MM.1S (cell line): ENCODE measurements at regions not wholly inside any gene's neighbourhood (a gene's known extent, or its start where the extent isn't known, plus 50 kb on each side); places are given as distances from the start of the nearest gene placed in this dataset.

Experiments
- DNase-seq: peaks from one replicate; pipeline ENCODE4 v3.0.0-alpha.2; 2015
- H2AFZ ChIP-seq: fragments of 300-600 bp; sonication (generic); 2 replicates; pipeline ENCODE4 v1.6.0; 2016; ENCODE audit warnings: antibody characterized with exemption, low read length
- H3F3A ChIP-seq: fragments of 300-600 bp; sonication (generic); 2 replicates; pipeline ENCODE4 v1.6.1; 2016; ENCODE audit warnings: mild to moderate bottlenecking, antibody characterized with exemption, low read length, moderate library complexity, mixed read lengths; ENCODE audit not compliant: insufficient read depth
- H3K27ac ChIP-seq: fragments of 300-600 bp; sonication (generic); 2 replicates; pipeline ENCODE4 v1.5.1; 2016; ENCODE audit warnings: mild to moderate bottlenecking, low read length
- H3K27me3 ChIP-seq: fragments of 300-600 bp; sonication (generic); replicated peaks from 2 replicates; pipeline ENCODE4 v1.6.0; 2016; ENCODE audit warnings: low read length; ENCODE audit not compliant: insufficient read depth
- H3K36me3 ChIP-seq: fragments of 300-600 bp; sonication (generic); replicated peaks from 2 replicates; pipeline ENCODE4 v1.6.1; 2016; ENCODE audit warnings: mild to moderate bottlenecking, low read length, mixed read lengths; ENCODE audit not compliant: insufficient read depth
- H3K4me1 ChIP-seq: fragments of 300-600 bp; sonication (generic); 2 replicates; pipeline ENCODE4 v1.6.1; 2016; ENCODE audit warnings: low read length, mixed read lengths
- H3K4me2 ChIP-seq: fragments of 300-600 bp; sonication (generic); 2 replicates; pipeline ENCODE4 v1.6.0; 2016; ENCODE audit warnings: low read depth, low read length
- H3K4me3 ChIP-seq: fragments of 300-600 bp; sonication (generic); 2 replicates; pipeline ENCODE4 v1.5.1; 2016; ENCODE audit warnings: low read length, mixed read lengths
- H3K79me2 ChIP-seq: fragments of 300-600 bp; sonication (generic); 2 replicates; pipeline ENCODE4 v1.6.1; 2016; ENCODE audit warnings: mixed run types, low read length, mixed read lengths
- H3K9ac ChIP-seq: fragments of 300-600 bp; sonication (generic); 2 replicates; pipeline ENCODE4 v1.6.1; 2016; ENCODE audit warnings: low read length, mixed read lengths
- H3K9me2 ChIP-seq: fragments of 300-600 bp; sonication (generic); replicated peaks from 2 replicates; pipeline ENCODE4 v1.6.1; 2016; ENCODE audit warnings: mild to moderate bottlenecking, low read length, mixed read lengths; ENCODE audit not compliant: insufficient read depth
- H3K9me3 ChIP-seq: fragments of 300-600 bp; sonication (generic); replicated peaks from 2 replicates; pipeline ENCODE4 v1.6.1; 2016; ENCODE audit warnings: mild to moderate bottlenecking, low read length, mixed read lengths; ENCODE audit not compliant: insufficient read depth
- H4K20me1 ChIP-seq: fragments of 300-600 bp; sonication (generic); 2 replicates; pipeline ENCODE4 v1.6.1; 2016; ENCODE audit warnings: mild to moderate bottlenecking, low read length, moderate library complexity, mixed read lengths; ENCODE audit not compliant: insufficient read depth
- CTCF ChIP-seq: fragments of 300-600 bp; sonication (generic); IDR thresholded peaks from 2 replicates; pipeline ENCODE4 v1.5.1; 2016; ENCODE audit warnings: antibody characterized with exemption, low read length, mixed read lengths
- EZH2 ChIP-seq: fragments of 300-600 bp; sonication (generic); optimal IDR thresholded peaks from 2 replicates; pipeline ENCODE3; 2017; ENCODE audit warnings: low read depth, mild to moderate bottlenecking, antibody characterized with exemption, low read length, mixed read lengths
- EZH2phosphoT487 ChIP-seq: fragments of 300-600 bp; sonication (generic); IDR thresholded peaks from 2 replicates; pipeline ENCODE4 v1.6.1; 2018; ENCODE audit warnings: antibody characterized with exemption, low read length

GRCh38 chr7:112877691-112878460, 87.7 kb upstream of the TMEM168 start:
- Histone ChIP-seq H3K9ac (no peak overlapping the region), H2AFZ (no peak overlapping the region), H3K4me3 (no peak overlapping the region), H3F3A (no peaks in the 10 kb centered on the region), H3K79me2 (no peaks in the 10 kb centered on the region), H4K20me1 (no peaks in the 10 kb centered on the region), H3K27ac (no peak overlapping the region), H3K4me1 (no peaks in the 10 kb centered on the region), H3K9me2 (no peaks in the 10 kb centered on the region), H3K4me2 (no peak overlapping the region), H3K9me3 (no peaks in the 10 kb centered on the region), H3K36me3 (no peaks in the 10 kb centered on the region), H3K27me3 (no peaks in the 10 kb centered on the region)
- DNase-seq = no peak
- TF ChIP-seq CTCF (no peak), EZH2phosphoT487 (no peak)

- no peak overlapping the region for H3K4me3 ChIP-seq
- no peaks in the 10 kb centered on the region for H3K79me2 ChIP-seq
- H3K4me1 ChIP-seq = no peaks in the 10 kb centered on the region
- no peaks in the 10 kb centered on the region for H3K36me3 ChIP-seq
- H2AFZ ChIP-seq = no peak overlapping the region
- TF ChIP-seq CTCF (no peak), EZH2 (no peak), EZH2phosphoT487 (no peak)
- H3K4me2 ChIP-seq = no peak overlapping the region
- H3F3A ChIP-seq = no peaks in the 10 kb centered on the region
- H3K9me3 ChIP-seq = no peaks in the 10 kb centered on the region
- no peaks in the 10 kb centered on the region for H4K20me1 ChIP-seq
- H3K27ac ChIP-seq = no peak overlapping the region
- no peaks in the 10 kb centered on the region for H3K27me3 ChIP-seq
- no peak overlapping the region for H3K9ac ChIP-seq
- H3K9me2 ChIP-seq = no peaks in the 10 kb centered on the region
- no peak for DNase-seq
Measured at GRCh38 chr7:112876877-112877276, 86.7 kb upstream of the TMEM168 start.

GRCh38 chr7:112874909-112875308, 84.7 kb upstream of the TMEM168 start:
- Histone ChIP-seq H3K4me3 (no peak overlapping the region), H4K20me1 (no peaks in the 10 kb centered on the region), H3K79me2 (peaks cover 3% of the 10 kb centered on the region; the same call in 1 of the 2 replicates), H3K27ac (no peak overlapping the region), H3K9me3 (no peaks in the 10 kb centered on the region), H3F3A (no peaks in the 10 kb centered on the region), H3K36me3 (no peaks in the 10 kb centered on the region), H3K4me2 (no peak overlapping the region), H2AFZ (no peak overlapping the region), H3K27me3 (no peaks in the 10 kb centered on the region), H3K9ac (no peak overlapping the region), H3K9me2 (no peaks in the 10 kb centered on the region), H3K4me1 (no peaks in the 10 kb centered on the region)
- DNase-seq = no peak
- TF ChIP-seq EZH2 = no peak
- no peak for TF ChIP-seq EZH2phosphoT487
- no peak for TF ChIP-seq CTCF
